ENCODE measurements at regions not wholly inside any gene's neighbourhood (a gene's known extent, or its start where the extent isn't known, plus 50 kb on each side); places are given as distances from the start of the nearest gene placed in this dataset.

DNA sequence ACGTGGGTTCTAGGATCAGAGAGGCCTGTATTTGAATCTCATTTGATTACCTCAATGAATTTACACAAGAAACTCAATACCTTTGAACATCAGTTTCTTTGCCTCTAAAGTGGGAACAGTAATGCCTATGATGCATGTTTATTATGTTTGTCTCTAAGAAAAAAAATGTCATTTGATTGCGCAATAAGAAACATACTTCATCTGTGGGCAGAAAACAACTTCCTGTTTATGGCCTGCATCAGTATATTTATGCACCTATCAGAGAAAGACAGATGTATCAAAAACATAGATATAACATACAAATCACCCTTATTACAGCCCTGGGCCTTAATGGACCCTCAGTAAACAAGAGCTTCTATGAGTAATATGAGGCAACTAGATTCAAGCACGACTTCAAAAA is 516.4 kb upstream of the ARID1B start:
- H3K4me3 ChIP-seq (ENCODE audit: low read depth, low read length) = no peak overlapping the region
- TF ChIP-seq POLR2A (IDR thresholded peaks at IDR 0.05; ENCODE audit: extremely low read depth, insufficient read length) = no peak
- TF ChIP-seq, protein P1, sequence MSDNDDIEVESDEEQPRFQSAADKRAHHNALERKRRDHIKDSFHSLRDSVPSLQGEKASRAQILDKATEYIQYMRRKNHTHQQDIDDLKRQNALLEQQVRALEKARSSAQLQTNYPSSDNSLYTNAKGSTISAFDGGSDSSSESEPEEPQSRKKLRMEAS (IDR thresholded peaks at IDR 0.05; ENCODE audit: low read depth, low read length) = no peak
- TF ChIP-seq, protein P2, sequence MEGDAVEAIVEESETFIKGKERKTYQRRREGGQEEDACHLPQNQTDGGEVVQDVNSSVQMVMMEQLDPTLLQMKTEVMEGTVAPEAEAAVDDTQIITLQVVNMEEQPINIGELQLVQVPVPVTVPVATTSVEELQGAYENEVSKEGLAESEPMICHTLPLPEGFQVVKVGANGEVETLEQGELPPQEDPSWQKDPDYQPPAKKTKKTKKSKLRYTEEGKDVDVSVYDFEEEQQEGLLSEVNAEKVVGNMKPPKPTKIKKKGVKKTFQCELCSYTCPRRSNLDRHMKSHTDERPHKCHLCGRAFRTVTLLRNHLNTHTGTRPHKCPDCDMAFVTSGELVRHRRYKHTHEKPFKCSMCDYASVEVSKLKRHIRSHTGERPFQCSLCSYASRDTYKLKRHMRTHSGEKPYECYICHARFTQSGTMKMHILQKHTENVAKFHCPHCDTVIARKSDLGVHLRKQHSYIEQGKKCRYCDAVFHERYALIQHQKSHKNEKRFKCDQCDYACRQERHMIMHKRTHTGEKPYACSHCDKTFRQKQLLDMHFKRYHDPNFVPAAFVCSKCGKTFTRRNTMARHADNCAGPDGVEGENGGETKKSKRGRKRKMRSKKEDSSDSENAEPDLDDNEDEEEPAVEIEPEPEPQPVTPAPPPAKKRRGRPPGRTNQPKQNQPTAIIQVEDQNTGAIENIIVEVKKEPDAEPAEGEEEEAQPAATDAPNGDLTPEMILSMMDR (IDR thresholded peaks at IDR 0.05; ENCODE audit: low read depth, low read length) = no peak
- TF ChIP-seq MYC (IDR thresholded peaks at IDR 0.05; ENCODE audit: low read depth, low read length) = no peak
- no peak for DNase-seq (ENCODE audit: low read depth)

DNA sequence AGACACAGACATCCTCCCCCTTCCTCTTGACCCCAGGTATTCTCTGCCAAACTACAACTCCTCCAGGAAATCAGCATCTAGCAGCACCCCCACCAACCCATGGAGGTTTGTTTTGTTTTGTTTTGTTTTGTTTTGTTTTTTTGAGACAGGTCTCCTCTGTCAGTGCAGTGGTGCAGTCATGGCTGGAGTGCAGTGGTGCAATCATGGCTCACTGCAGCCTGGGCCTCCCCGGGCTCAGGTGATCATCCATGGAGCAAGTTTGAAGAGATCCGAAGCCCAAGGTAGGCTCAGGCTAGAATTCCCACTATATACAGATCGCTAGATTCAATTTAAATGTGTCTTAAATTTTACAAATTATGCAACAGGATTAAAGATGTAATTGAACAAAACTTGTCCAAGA is 518.2 kb upstream of the ARID1B start:
- no peak for DNase-seq (ENCODE audit: low read depth)
- no peak for TF ChIP-seq MYC (IDR thresholded peaks at IDR 0.05; ENCODE audit: low read depth, low read length)
- H3K4me3 ChIP-seq (ENCODE audit: low read depth, low read length) = no peak overlapping the region

DNA sequence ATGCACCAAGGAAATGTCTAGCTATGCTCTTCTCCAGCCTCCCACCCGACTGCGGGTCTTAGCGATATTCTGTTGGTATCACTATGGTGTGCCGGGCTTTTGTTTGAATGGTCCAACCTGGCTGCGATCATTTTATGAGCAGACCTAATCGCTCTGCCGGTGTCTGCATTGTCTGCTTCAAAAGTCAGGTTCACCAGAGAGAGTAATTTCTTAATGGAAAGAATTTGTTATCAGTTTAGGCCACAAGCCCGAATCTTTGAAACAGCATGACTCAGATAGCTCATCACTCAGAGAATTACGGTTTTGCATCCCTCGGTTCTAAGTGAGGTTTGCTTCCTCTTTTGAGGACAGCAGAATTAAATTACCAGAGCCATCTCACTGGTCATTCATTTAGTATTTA is 521.0 kb upstream of the ARID1B start:
- TF ChIP-seq, protein P1 (IDR thresholded peaks at IDR 0.05; ENCODE audit: low read depth, low read length) = no peak
- TF ChIP-seq, protein P2 (IDR thresholded peaks at IDR 0.05; ENCODE audit: low read depth, low read length) = no peak
- TF ChIP-seq POLR2A (IDR thresholded peaks at IDR 0.05; ENCODE audit: extremely low read depth, insufficient read length) (no peak), MYC (IDR thresholded peaks at IDR 0.05; ENCODE audit: low read depth, low read length) (no peak)
- DNase-seq (ENCODE audit: low read depth) = peak; percentile 18
- H3K4me3 ChIP-seq (ENCODE audit: low read depth, low read length) = no peak overlapping the region

DNA sequence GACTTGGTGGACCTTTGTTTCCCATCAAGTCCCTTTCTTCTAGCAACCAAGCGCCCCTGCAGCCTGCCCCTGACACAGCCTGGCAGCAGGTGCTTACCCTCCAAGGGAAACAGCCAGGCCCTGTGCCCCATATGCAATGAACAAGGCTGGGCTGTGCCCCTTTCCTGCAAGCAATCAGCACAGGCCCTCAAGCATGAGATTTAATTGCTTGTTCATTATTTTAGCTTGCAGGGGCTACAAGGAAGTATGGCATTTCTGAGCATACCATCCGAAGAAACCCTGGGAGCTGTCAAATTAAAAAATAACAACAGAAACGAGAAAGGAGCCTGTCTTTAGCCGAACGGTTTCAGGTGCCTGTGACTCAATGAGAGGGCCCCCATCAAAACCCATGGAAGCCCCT is 522.9 kb upstream of the ARID1B start:
- no peak for DNase-seq (ENCODE audit: low read depth)
- H3K4me3 ChIP-seq (ENCODE audit: low read depth, low read length) = no peak overlapping the region
- TF ChIP-seq MYC (IDR thresholded peaks at IDR 0.05; ENCODE audit: low read depth, low read length) (no peak), POLR2A (IDR thresholded peaks at IDR 0.05; ENCODE audit: extremely low read depth, insufficient read length) (no peak)
- TF ChIP-seq, protein P1 (IDR thresholded peaks at IDR 0.05; ENCODE audit: low read depth, low read length) = no peak
- TF ChIP-seq, protein P2 (IDR thresholded peaks at IDR 0.05; ENCODE audit: low read depth, low read length) = no peak

DNA sequence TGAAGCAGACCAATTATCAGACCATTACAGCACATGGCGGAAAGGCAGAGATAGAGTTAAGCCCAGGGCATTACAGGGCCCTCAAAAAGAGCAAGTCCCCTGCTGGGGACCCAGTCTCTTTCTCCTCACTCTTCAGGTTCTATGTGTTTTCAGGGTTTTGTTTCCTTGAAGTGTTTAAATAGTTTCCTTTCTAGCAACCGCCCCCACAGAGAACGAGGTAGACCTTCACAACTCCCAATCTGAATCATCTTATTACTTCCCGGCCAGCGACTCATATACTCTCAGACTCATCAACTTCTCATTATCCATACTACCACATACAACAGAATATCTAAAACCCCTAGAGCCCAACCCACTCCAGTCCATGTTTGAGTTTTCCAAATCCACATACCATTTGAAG is 526.6 kb upstream of the ARID1B start:
- TF ChIP-seq, protein P1 (IDR thresholded peaks at IDR 0.05; ENCODE audit: low read depth, low read length) = no peak
- no peak for DNase-seq (ENCODE audit: low read depth)
- H3K4me3 ChIP-seq (ENCODE audit: low read depth, low read length) = no peak overlapping the region

DNA sequence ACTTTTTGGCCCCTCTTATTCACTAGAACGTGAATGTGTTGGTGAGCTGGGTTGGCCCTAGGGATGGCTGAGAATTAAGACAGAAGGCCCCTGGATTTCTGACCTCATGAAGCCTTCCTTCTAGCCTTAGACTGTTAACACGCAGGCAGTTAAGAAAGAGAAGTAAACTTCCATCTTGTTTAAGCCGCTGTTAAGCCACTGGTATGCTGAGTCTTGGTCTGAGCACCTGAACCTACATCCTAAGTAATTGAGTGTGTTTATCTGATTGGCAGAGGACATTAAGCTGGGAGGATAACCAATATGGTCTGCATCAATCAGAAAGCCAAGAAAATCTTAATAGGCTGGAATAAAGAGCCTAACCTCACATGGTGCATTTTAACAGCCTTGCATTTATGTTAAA is 535.0 kb upstream of the ARID1B start:
- TF ChIP-seq MYC (IDR thresholded peaks at IDR 0.05; ENCODE audit: low read depth, low read length) (no peak), POLR2A (IDR thresholded peaks at IDR 0.05; ENCODE audit: extremely low read depth, insufficient read length) (no peak)
- TF ChIP-seq, protein P2 (IDR thresholded peaks at IDR 0.05; ENCODE audit: low read depth, low read length) = no peak
- TF ChIP-seq, protein P1 (IDR thresholded peaks at IDR 0.05; ENCODE audit: low read depth, low read length) = no peak
- no peak for DNase-seq (ENCODE audit: low read depth)

DNA sequence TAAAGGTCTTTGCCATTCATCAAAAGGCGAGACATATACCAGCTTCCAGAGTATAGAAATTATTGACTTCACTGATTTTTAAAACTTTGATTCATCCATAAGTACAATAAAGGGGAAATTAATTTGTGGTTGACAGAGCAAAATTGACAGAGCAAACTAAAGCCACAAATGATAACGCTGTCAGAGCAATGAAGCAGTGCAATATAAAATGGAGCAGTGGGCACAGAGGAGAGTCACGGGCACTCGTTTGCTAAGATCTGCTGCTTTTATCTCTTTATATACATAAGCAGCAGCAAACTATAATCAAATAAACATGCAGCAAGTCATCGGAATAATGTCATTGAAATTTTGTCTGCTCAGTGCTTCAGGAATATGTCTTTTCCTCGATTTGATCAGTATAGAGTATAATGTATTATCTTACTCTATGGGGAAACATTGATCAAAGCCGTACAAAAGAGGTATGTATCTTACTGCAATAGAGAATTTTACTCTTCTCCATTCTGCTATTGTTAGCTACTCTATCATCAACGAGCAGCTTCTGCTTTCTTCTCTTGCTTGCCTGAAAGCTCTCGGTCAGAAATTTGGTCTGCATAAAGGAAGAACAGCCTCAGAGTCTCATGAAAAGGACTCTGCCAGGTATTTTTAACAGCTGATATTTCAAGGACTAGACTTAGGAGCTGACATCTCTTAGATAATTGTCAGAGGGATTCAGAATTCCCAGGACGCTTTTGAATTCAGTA is 546.0 kb upstream of the ARID1B start:
- TF ChIP-seq, protein P2 (IDR thresholded peaks at IDR 0.05; ENCODE audit: low read depth, low read length) = no peak
- no peak for TF ChIP-seq MYC (IDR thresholded peaks at IDR 0.05; ENCODE audit: low read depth, low read length)
- H3K4me3 ChIP-seq (ENCODE audit: low read depth, low read length) = no peak overlapping the region
- DNase-seq (ENCODE audit: low read depth) = no peak

More for the DNA sequence above, 535.0 kb upstream of the ARID1B start:
- no peak overlapping the region for H3K4me3 ChIP-seq (ENCODE audit: low read depth, low read length)
